HG03139 (cell line): ENCODE measurements at regions not wholly inside any gene's neighbourhood (a gene's known extent, or its start where the extent isn't known, plus 50 kb on each side); places are given as distances from the start of the nearest gene placed in this dataset.

Experiments used
- ATAC-seq: cut with Tn5 transposase; IDR thresholded peaks from one replicate; pipeline ENCODE4 v1.9.1; 2021; ENCODE audit not compliant: unreplicated experiment

DNA sequence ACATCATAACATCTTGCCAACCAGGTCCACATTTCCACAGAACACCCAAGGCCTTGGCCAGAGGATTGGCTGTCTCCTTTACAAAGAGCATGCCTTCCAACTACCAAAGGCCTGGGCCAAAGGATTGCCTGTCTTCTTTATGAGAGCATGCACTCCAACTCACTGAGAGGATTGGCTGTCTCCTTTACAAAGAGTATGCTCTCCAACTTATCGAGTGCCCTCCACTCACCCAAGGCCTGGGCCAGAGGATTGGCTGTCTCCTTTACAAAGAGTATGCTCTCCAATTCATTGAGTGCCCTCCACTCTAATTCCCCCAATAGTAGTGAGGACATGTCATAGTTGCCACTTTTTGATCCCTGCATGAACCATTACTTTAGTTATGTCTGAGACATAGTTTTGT is 79.9 kb upstream of the TAS2R1 start:
- ATAC-seq = no peak

DNA sequence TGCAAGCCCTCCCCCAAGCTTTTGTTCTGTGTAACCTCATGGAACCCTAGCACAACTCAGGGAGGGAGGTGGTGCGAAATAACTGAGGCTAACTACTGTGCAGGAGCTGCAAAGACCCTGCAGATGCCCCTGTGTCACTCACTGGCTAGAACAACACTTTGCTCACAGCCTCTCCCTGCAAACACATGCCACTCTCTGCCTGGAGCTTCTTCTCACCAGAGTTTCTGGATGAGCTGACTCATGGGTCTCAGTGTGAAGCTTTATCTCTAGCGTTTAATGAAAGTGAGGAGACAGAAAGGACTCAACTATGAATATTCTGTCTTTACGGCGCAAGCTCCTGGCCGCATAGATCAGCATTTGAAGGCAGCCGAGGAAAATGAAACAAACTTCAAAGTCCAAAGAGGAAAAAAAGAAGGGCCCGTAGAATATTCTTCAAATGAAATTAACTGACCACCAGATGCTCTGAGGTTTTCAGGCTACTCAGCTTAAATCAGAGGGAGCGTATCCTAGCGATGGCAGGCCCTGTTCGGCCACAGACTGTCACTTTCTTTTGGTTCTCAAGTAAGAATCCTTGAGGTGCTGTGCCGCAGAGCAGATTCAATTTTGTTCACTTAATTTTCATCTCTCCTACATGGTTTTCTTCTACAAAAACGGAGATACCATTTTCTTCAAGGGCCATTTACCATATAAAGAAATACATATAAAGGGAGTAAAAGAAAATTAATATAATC is 77.7 kb upstream of the TAS2R1 start:
- ATAC-seq = no peak

GRCh38 chr5:9699681-9700080 is 69.5 kb upstream of the TAS2R1 start:
- ATAC-seq = no peak

DNA sequence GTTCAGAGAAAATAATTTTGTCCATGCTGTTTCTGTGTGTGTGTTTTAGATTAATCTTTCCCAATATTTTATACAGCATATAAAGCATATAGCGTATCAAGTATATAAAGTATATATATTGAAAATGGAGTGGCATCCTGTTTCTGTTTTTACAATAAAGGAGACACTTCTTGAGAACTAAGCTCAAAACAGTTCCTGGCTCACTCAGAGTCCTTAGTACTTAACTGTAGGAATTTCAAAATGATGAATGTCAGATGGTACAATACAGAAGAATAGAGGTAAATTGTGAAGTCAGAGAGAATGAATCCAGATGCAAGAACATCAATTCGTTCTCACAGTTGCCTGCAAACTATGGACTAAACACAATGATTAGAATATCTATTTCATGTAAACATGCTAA is 68.7 kb upstream of the TAS2R1 start:
- no peak for ATAC-seq

DNA sequence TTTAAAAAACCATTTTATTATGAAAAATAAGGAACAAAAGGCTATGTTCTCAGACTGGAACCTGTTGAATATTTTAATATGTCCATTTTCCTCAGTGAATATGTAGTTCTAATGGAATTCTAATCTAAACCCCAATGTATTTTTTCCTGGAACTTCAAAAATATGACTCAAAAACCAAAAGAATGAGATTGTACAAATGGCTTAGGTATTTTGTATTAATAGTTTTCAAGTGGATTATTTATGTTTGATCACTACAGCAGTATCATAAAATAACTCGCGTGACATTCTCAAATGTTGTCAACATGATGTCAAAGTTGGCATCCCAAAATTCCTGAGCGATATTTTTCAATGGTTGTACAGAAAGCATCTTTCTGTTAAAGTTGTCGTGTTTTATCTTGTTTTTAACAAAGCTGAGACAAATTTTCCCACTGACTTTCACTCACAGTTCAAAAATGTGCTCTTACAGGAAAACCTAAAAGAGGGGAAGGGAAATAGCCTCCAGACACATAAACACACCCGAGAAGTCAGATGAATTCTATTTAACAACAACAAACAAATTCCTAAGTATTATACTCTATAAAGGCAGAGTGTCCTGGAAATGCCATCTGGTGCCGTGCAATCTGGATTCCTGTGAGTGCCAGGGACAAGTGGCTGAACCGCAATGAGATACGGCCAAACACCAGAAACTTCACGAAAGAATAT is 68.1 kb upstream of the TAS2R1 start:
- ATAC-seq = no peak

DNA sequence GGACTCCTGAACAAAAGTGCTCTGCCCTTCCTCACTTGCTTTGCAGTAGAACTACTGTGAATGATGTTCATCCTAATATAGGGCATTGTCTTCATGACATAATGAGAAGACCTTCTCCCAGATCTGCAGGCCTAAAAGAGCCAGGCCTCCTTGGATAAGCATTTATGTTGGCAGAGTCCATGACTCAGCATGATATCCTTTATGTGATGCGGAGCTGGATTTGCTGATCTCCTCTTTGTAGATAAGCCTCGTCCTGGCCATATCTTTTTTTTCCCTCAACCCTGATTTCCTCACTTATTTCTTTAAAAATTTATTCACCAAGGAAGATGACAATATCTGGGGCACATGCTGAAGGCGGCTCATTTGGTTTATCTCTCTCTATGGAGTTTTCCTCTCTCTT is 62.4 kb upstream of the TAS2R1 start:
- no peak for ATAC-seq

- no peak for ATAC-seq
These were observed 61.1 kb upstream of the TAS2R1 start for GRCh38 chr5:9691261-9691660.

- no peak for ATAC-seq
These were observed 60.6 kb upstream of the TAS2R1 start for GRCh38 chr5:9690751-9691150.

DNA sequence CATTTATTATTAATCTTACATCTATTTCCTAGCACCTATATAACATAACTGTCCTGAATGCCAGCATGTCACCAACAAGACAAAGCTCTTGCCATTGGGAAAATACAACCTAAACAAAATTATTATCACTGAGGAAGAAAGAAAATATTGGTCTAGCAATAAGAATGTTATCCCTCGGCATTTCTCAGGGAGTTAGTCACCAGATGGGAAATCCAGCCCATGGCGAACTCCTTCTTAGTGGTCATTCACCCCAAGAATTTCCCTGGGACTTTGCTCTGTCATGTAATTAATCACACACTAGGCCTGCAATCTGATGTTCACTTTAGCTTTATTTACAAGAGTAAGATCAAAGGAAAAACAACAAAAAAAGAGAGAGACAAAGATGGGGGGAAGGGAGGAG is 56.1 kb upstream of the TAS2R1 start:
- ATAC-seq = no peak

GRCh38 chr5:9681706-9682105 is 51.6 kb upstream of the TAS2R1 start:
- ATAC-seq = no peak
